ENCODE measurements at regions not wholly inside any gene's neighbourhood (a gene's known extent, or its start where the extent isn't known, plus 50 kb on each side); places are given as distances from the start of the nearest gene placed in this dataset.

GRCh38 chr13:90305796-90306195 is 1041.7 kb upstream of the MIR17HG start:
- TF ChIP-seq, protein P1, sequence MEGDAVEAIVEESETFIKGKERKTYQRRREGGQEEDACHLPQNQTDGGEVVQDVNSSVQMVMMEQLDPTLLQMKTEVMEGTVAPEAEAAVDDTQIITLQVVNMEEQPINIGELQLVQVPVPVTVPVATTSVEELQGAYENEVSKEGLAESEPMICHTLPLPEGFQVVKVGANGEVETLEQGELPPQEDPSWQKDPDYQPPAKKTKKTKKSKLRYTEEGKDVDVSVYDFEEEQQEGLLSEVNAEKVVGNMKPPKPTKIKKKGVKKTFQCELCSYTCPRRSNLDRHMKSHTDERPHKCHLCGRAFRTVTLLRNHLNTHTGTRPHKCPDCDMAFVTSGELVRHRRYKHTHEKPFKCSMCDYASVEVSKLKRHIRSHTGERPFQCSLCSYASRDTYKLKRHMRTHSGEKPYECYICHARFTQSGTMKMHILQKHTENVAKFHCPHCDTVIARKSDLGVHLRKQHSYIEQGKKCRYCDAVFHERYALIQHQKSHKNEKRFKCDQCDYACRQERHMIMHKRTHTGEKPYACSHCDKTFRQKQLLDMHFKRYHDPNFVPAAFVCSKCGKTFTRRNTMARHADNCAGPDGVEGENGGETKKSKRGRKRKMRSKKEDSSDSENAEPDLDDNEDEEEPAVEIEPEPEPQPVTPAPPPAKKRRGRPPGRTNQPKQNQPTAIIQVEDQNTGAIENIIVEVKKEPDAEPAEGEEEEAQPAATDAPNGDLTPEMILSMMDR (conservative IDR thresholded peaks at IDR 0.05; ENCODE audit: low read depth, low read length), result no peak
- TF ChIP-seq EZH2phosphoT487 (IDR thresholded peaks at IDR 0.05; ENCODE audit: borderline replicate concordance, low read length) (no peak), EZH2 (IDR thresholded peaks at IDR 0.05; ENCODE audit: low read length, unreplicated experiment) (no peak)
- Histone ChIP-seq H3K9me2 (replicated peaks; ENCODE audit: low read length) (no peaks in the 10 kb centered on the region), H3K79me2 (ENCODE audit: low read length) (no peaks in the 10 kb centered on the region), H4K20me1 (ENCODE audit: low read length) (no peaks in the 10 kb centered on the region), H3K36me3 (ENCODE audit: low read depth, low read length) (no peaks in the 10 kb centered on the region), H2AFZ (ENCODE audit: low read length) (no peak overlapping the region), H3K4me3 (ENCODE audit: low read length) (no peak overlapping the region), H3K9ac (ENCODE audit: low read length) (no peak overlapping the region), H3K4me2 (ENCODE audit: low read length) (no peak overlapping the region), H3K27ac (ENCODE audit: low read length) (no peak overlapping the region), H3F3A (ENCODE audit: low read length, unreplicated experiment) (no peaks in the 10 kb centered on the region), H3K27me3 (ENCODE audit: low read length) (no peaks in the 10 kb centered on the region), H3K4me1 (ENCODE audit: insufficient read depth, low read length) (no peaks in the 10 kb centered on the region), H3K9me3 (ENCODE audit: low read length) (no peaks in the 10 kb centered on the region)
- no TSS peak for BruUV-seq (replicated peaks)
- intact Hi-C loops (cut with micrococcal nuclease), result no loop called here
- POLR2A ChIA-PET (ENCODE audit: unreplicated experiment), result no interaction called here
- no peak for DNase-seq
- ATAC-seq, result no peak
- CTCF ChIA-PET, result no interaction called here

DNA sequence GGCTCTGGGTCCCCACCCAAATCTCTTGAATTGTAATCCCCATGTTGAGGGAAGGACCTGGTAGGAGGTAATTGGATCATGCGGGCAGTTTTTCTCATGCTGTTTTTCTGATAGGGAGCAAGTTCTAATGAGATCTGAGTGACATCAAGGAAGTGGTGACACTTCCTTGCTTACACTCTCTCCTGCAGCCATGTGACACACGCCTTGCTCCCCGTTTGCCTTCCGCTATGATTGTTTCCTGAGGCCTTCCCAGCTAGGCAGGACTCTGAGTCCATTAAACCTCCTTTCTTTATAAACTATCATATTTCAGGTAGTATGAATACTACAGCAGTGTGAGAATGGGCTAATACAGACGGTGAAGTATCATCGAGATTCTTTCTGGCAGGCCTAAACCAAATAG is 1040.4 kb upstream of the MIR17HG start:
- Histone ChIP-seq H3K27me3 (ENCODE audit: low read length) (no peaks in the 10 kb centered on the region), H3K9me3 (ENCODE audit: low read length) (no peaks in the 10 kb centered on the region), H3K4me2 (ENCODE audit: low read length) (no peak overlapping the region), H3K36me3 (ENCODE audit: low read depth, low read length) (no peaks in the 10 kb centered on the region), H4K20me1 (ENCODE audit: low read length) (no peaks in the 10 kb centered on the region), H2AFZ (ENCODE audit: low read length) (no peak overlapping the region), H3K9ac (ENCODE audit: low read length) (no peak overlapping the region), H3K4me3 (ENCODE audit: low read length) (no peak overlapping the region), H3K9me2 (replicated peaks; ENCODE audit: low read length) (no peaks in the 10 kb centered on the region), H3K4me1 (ENCODE audit: insufficient read depth, low read length) (no peaks in the 10 kb centered on the region), H3F3A (ENCODE audit: low read length, unreplicated experiment) (no peaks in the 10 kb centered on the region), H3K27ac (ENCODE audit: low read length) (no peak overlapping the region), H3K79me2 (ENCODE audit: low read length) (no peaks in the 10 kb centered on the region)
- no peak for DNase-seq
- ChIA-PET POLR2A (ENCODE audit: unreplicated experiment) (no interaction called here), CTCF (no interaction called here)
- ATAC-seq, result no peak
- intact Hi-C loops (cut with micrococcal nuclease), result no loop called here
- TF ChIP-seq EZH2 (IDR thresholded peaks at IDR 0.05; ENCODE audit: low read length, unreplicated experiment) (no peak), EZH2phosphoT487 (IDR thresholded peaks at IDR 0.05; ENCODE audit: borderline replicate concordance, low read length) (no peak)
- TF ChIP-seq, protein P1 (conservative IDR thresholded peaks at IDR 0.05; ENCODE audit: low read depth, low read length), result no peak
- no TSS peak for BruUV-seq (replicated peaks)

- no peak overlapping the region for H2AFZ ChIP-seq (ENCODE audit: low read length)
- ChIA-PET CTCF (no interaction called here), POLR2A (ENCODE audit: unreplicated experiment) (no interaction called here)
- no peaks in the 10 kb centered on the region for H3K9me2 ChIP-seq (replicated peaks; ENCODE audit: low read length)
- no peaks in the 10 kb centered on the region for H3K79me2 ChIP-seq (ENCODE audit: low read length)
- BruUV-seq (replicated peaks), result no TSS peak
- no peaks in the 10 kb centered on the region for H3K4me1 ChIP-seq (ENCODE audit: insufficient read depth, low read length)
- H3K27me3 ChIP-seq (ENCODE audit: low read length), result no peaks in the 10 kb centered on the region
- ATAC-seq (no peak), DNase-seq (no peak)
- no peak overlapping the region for H3K27ac ChIP-seq (ENCODE audit: low read length)
- H4K20me1 ChIP-seq (ENCODE audit: low read length), result no peaks in the 10 kb centered on the region
- no peak overlapping the region for H3K9ac ChIP-seq (ENCODE audit: low read length)
- H3K36me3 ChIP-seq (ENCODE audit: low read depth, low read length), result no peaks in the 10 kb centered on the region
- H3K9me3 ChIP-seq (ENCODE audit: low read length), result no peaks in the 10 kb centered on the region
- no peak overlapping the region for H3K4me2 ChIP-seq (ENCODE audit: low read length)
- TF ChIP-seq EZH2phosphoT487 (IDR thresholded peaks at IDR 0.05; ENCODE audit: borderline replicate concordance, low read length) (no peak), EZH2 (IDR thresholded peaks at IDR 0.05; ENCODE audit: low read length, unreplicated experiment) (no peak)
- TF ChIP-seq, protein P1 (conservative IDR thresholded peaks at IDR 0.05; ENCODE audit: low read depth, low read length), result no peak
- no peak overlapping the region for H3K4me3 ChIP-seq (ENCODE audit: low read length)
- no peaks in the 10 kb centered on the region for H3F3A ChIP-seq (ENCODE audit: low read length, unreplicated experiment)
- intact Hi-C loops (cut with micrococcal nuclease), result no loop called here
Measured at GRCh38 chr13:90308249-90308648, 1039.2 kb upstream of the MIR17HG start.
